ENCODE measurements at regions not wholly inside any gene's neighbourhood (a gene's known extent, or its start where the extent isn't known, plus 50 kb on each side); places are given as distances from the start of the nearest gene placed in this dataset.

DNA sequence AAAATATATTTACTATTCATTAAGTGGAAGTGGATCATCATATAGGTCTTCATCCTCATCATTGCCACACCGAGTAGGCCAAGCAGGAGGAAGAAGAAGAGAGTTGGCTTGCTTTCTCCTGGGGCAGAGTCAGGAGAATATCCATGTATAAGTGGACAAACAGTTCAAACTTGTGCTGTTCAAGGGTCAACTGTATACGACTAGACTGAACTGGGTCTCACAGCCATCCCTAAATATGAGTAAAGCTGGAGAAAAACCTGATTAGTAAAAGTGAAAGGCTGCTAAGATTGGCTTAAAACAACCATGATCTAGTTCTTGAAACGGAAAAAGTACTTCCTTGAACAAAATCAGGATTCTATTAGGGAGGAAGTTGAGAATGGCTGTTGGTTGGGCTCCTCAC, 276.7 kb upstream of the ADRA1B start:
- no peak for DNase-seq (ENCODE audit: low spot score, unreplicated experiment)
- H3K4me1 Mint-ChIP-seq (ENCODE audit: low read depth), result no peaks in the 10 kb centered on the region
- TF ChIP-seq, protein P1, sequence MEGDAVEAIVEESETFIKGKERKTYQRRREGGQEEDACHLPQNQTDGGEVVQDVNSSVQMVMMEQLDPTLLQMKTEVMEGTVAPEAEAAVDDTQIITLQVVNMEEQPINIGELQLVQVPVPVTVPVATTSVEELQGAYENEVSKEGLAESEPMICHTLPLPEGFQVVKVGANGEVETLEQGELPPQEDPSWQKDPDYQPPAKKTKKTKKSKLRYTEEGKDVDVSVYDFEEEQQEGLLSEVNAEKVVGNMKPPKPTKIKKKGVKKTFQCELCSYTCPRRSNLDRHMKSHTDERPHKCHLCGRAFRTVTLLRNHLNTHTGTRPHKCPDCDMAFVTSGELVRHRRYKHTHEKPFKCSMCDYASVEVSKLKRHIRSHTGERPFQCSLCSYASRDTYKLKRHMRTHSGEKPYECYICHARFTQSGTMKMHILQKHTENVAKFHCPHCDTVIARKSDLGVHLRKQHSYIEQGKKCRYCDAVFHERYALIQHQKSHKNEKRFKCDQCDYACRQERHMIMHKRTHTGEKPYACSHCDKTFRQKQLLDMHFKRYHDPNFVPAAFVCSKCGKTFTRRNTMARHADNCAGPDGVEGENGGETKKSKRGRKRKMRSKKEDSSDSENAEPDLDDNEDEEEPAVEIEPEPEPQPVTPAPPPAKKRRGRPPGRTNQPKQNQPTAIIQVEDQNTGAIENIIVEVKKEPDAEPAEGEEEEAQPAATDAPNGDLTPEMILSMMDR (IDR thresholded peaks at IDR 0.05; ENCODE audit: unreplicated experiment), result no peak
- H3K27me3 Mint-ChIP-seq, result no peaks in the 10 kb centered on the region
- peaks cover 10% of the 10 kb centered on the region for H3K9me3 Mint-ChIP-seq (ENCODE audit: low read depth)
- no peak overlapping the region for H3K27ac Mint-ChIP-seq
- no peaks in the 10 kb centered on the region for H3K36me3 Mint-ChIP-seq (ENCODE audit: insufficient read depth)
- no peak overlapping the region for H3K4me3 Mint-ChIP-seq (ENCODE audit: low read depth)

DNA sequence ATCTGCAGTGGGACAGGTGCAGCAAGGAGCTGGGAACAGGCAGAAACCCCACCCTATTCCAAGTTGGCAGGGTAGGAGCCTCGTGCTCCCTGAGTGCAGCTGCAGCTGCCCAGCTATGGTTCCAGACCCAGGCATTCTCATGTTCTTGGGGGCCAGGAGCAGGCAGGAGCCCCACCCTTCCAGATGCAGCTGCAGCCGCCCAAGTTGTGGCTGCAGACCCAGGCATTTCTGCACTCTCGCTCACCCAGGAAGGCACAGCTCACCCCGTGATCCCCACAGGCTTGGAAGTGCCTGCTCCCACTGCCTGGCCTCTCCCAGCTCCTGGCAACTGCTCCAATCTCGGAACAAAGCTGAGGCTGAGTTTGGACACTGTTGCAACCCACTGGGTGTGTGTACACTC, 275.8 kb upstream of the ADRA1B start:
- Mint-ChIP-seq H3K27me3 (no peaks in the 10 kb centered on the region), H3K36me3 (ENCODE audit: insufficient read depth) (no peaks in the 10 kb centered on the region), H3K4me3 (ENCODE audit: low read depth) (no peak overlapping the region), H3K27ac (no peak overlapping the region), H3K9me3 (ENCODE audit: low read depth) (peaks cover 10% of the 10 kb centered on the region), H3K4me1 (ENCODE audit: low read depth) (no peaks in the 10 kb centered on the region)
- no peak for DNase-seq (ENCODE audit: low spot score, unreplicated experiment)
- TF ChIP-seq, protein P1 (IDR thresholded peaks at IDR 0.05; ENCODE audit: unreplicated experiment), result no peak

DNA sequence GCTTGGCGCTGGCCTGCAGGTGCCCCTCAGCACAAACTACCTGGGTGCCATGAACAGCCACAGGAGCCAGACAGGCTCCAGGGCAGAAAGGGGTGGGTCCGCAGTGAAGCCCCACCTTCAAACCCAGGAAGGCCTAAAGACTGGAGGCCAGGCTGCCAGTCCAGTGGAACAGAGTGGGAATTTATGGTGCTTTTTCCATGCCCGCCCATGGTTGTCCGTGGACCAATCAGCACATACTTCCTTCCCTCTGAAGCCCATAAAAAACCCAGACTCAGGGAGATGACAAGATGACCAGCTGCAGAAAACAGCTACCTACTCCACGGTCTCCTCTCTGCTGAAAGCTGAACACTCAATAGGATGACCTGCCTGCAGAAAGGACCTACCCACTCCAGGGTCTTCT, 275.4 kb upstream of the ADRA1B start:
- Mint-ChIP-seq H3K36me3 (ENCODE audit: insufficient read depth) (no peaks in the 10 kb centered on the region), H3K9me3 (ENCODE audit: low read depth) (peaks cover 10% of the 10 kb centered on the region), H3K4me3 (ENCODE audit: low read depth) (no peak overlapping the region), H3K27me3 (no peaks in the 10 kb centered on the region), H3K27ac (no peak overlapping the region), H3K4me1 (ENCODE audit: low read depth) (no peaks in the 10 kb centered on the region)
- DNase-seq (ENCODE audit: low spot score, unreplicated experiment), result no peak
- TF ChIP-seq, protein P1 (IDR thresholded peaks at IDR 0.05; ENCODE audit: unreplicated experiment), result no peak

DNA sequence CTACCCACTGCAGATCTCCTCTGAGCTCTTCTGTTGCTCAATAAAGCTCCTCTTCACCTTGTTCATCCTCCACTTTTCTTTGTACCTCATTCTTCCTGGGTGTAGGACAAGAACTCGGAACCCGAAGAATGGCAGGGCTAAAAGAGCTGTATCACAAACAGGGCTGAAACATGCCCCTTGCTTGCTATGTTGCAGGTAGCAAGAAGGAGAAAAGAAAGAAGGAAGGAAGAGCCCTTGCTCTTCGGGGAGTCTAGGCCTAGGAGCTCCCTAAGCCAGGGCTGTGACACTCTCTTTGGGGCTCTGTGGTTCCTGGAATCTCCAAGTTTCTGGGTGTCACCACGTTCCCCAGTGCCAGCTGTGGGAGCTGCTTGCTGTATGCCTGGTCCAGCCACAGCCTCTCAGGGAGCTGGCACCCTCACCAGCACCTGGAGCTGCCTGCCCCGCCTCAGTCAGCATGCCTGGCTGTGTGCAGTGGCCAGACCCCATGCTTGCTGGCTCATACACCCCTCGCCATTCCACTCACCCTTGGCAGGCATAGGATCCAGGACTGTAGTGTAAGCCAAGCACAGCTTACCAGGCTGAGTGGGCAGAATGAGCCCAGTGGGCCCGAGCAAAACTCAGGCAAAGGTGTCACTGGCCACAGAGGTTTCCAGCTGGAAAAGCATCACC, 274.8 kb upstream of the ADRA1B start:
- H3K27me3 Mint-ChIP-seq, result no peaks in the 10 kb centered on the region
- no peak overlapping the region for H3K27ac Mint-ChIP-seq
- TF ChIP-seq, protein P1 (IDR thresholded peaks at IDR 0.05; ENCODE audit: unreplicated experiment), result no peak
- peaks cover 10% of the 10 kb centered on the region for H3K9me3 Mint-ChIP-seq (ENCODE audit: low read depth)
- DNase-seq (ENCODE audit: low spot score, unreplicated experiment), result no peak
- H3K36me3 Mint-ChIP-seq (ENCODE audit: insufficient read depth), result no peaks in the 10 kb centered on the region
- no peak overlapping the region for H3K4me3 Mint-ChIP-seq (ENCODE audit: low read depth)
- H3K4me1 Mint-ChIP-seq (ENCODE audit: low read depth), result no peaks in the 10 kb centered on the region

DNA sequence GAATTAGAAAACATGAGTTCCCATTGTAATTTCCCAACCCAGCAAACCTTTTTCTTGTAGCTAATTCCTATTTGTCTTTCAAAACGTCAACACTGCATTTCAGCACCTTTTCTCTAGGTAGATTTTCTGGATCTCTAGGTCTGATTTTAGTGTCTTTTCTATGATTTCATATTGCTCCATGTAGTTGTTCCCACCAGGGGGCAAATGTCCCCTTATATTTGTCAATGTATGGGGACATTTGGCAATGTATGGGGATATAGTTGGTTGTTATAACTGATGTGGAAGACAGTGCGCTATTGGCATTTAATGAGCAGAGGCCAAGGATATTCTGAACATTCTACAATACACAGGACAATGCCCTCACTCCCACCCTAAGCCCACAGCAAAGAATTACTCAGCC, 273.9 kb upstream of the ADRA1B start:
- H3K9me3 Mint-ChIP-seq (ENCODE audit: low read depth), result peaks cover 3% of the 10 kb centered on the region

More for the DNA sequence above, 273.9 kb upstream of the ADRA1B start:
- TF ChIP-seq, protein P1 (IDR thresholded peaks at IDR 0.05; ENCODE audit: unreplicated experiment), result no peak
- no peak for DNase-seq (ENCODE audit: low spot score, unreplicated experiment)
- Mint-ChIP-seq H3K27ac (no peak overlapping the region), H3K4me3 (ENCODE audit: low read depth) (no peak overlapping the region), H3K36me3 (ENCODE audit: insufficient read depth) (no peaks in the 10 kb centered on the region), H3K27me3 (no peaks in the 10 kb centered on the region), H3K4me1 (ENCODE audit: low read depth) (no peaks in the 10 kb centered on the region)
